ENCODE measurements at regions not wholly inside any gene's neighbourhood (a gene's known extent, or its start where the extent isn't known, plus 50 kb on each side); places are given as distances from the start of the nearest gene placed in this dataset.

DNA sequence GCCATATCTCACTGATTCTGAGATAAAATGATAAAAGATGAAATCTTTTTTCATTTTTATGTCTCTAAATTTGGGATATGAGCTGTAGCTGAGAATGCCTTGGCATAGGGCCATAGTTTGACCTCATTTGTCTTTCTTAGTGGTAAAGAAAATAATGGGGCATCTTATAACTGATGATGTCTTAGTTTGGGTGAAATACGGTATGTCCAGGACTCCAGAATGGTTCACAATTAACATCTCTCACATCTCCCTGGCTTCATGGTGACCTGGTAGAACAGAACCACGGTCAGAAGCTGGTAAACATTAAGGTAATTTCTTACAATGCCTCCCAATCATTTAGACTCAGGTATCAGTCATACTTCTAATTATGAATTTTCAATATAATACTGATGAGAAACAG lies 250.8 kb downstream of the MAT2B start:
- Histone ChIP-seq H3K27me3 (ENCODE audit: control insufficient read depth, insufficient read depth, low read length) (no peaks in the 10 kb centered on the region), H3K4me1 (ENCODE audit: control insufficient read depth, insufficient read depth, low read length) (no peaks in the 10 kb centered on the region), H3K36me3 (ENCODE audit: insufficient read depth, low read length) (no peaks in the 10 kb centered on the region), H3K9me3 (replicated peaks; ENCODE audit: low read length) (no peaks in the 10 kb centered on the region), H3K4me3 (ENCODE audit: low read length) (no peak overlapping the region), H3K9ac (ENCODE audit: low read depth, low read length) (no peak overlapping the region), H3K4me2 (ENCODE audit: low read length) (no peak overlapping the region)

DNA sequence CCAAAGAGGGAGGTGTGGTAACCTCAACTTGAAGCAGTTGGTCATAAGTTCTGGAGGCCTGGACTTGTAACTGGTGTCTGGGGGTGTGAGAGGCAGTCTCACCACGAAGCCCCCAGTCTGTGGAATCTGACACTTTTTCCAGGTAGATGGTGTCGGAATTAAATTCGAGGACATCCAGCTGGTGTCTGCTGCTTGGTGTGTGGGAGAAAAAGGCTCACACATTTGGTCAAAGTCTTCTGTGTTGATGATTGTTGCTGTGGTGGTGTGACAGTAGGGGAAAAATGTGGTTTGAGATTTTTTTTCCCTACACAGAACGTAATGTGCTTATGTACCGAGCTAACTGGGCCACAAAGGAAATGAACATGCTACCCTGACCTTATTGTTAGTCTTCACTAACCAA lies 251.9 kb downstream of the MAT2B start:
- H3K27me3 ChIP-seq (ENCODE audit: control insufficient read depth, insufficient read depth, low read length) = no peaks in the 10 kb centered on the region
- H3K9ac ChIP-seq (ENCODE audit: low read depth, low read length) = no peak overlapping the region
- H3K9me3 ChIP-seq (replicated peaks; ENCODE audit: low read length) = no peaks in the 10 kb centered on the region
- no peaks in the 10 kb centered on the region for H3K4me1 ChIP-seq (ENCODE audit: control insufficient read depth, insufficient read depth, low read length)
- H3K4me3 ChIP-seq (ENCODE audit: low read length) = no peak overlapping the region
- H3K36me3 ChIP-seq (ENCODE audit: insufficient read depth, low read length) = no peaks in the 10 kb centered on the region
- H3K4me2 ChIP-seq (ENCODE audit: low read length) = no peak overlapping the region

DNA sequence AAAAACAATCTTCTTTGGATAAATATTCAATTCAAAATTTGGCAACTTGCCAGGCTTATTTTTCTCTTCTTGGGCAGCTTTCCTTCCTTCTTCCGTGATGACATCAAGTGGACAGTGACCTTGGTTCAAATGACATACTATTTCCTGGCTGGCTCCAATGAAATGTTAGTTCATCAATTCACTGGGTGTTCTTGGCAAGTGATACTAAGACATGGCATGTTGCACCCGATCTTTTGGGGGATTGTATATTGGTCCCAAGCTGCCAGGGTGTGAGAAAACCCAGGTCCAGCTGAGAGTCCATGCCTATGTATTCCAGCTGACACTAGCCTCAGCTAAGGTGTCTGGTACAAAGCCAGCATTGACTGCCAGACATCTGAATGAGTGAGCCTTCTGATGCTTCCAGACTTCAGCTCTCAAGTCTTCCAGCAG lies 252.9 kb downstream of the MAT2B start:
- Histone ChIP-seq H3K36me3 (ENCODE audit: insufficient read depth, low read length) (no peaks in the 10 kb centered on the region), H3K27me3 (ENCODE audit: control insufficient read depth, insufficient read depth, low read length) (no peaks in the 10 kb centered on the region), H3K4me2 (ENCODE audit: low read length) (no peak overlapping the region), H3K4me1 (ENCODE audit: control insufficient read depth, insufficient read depth, low read length) (no peaks in the 10 kb centered on the region), H3K9me3 (replicated peaks; ENCODE audit: low read length) (no peaks in the 10 kb centered on the region), H3K9ac (ENCODE audit: low read depth, low read length) (no peak overlapping the region), H3K4me3 (ENCODE audit: low read length) (no peak overlapping the region)

DNA sequence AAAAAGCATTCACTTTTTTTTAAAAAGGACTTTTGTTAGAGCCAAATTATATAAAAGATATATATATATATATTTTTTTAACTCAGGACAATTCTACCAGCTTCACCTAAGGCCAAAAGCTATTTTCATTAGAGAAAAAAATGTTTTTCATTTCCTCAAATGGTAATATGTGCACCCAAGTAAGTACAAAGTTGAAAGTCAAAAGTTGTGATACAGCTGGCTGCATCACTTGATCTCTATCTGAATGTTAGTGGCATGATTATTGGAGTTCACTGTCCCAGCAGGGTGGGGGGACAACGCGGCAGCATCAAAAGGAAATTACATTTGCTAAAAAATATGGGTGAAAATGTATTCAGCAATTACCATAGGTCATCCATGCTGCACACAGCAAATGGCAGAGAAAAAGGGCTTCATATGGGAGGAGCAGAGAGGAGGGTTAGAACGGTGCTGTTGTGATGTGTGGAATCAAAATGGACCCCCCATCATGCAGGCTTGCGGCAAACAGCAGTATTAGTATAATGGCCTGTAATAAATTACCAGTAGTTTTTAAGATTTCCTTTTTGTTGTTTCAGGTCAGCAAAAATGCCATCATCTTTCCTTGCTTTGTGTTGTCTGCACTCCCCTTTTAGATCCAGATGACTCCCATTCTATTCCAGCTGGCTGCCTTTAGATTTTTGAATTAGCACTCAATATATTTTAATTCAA lies 253.7 kb downstream of the MAT2B start:
- H3K4me2 ChIP-seq (ENCODE audit: low read length) = no peak overlapping the region
- no peaks in the 10 kb centered on the region for H3K27me3 ChIP-seq (ENCODE audit: control insufficient read depth, insufficient read depth, low read length)
- H3K9ac ChIP-seq (ENCODE audit: low read depth, low read length) = no peak overlapping the region
- H3K9me3 ChIP-seq (replicated peaks; ENCODE audit: low read length) = no peaks in the 10 kb centered on the region
- no peaks in the 10 kb centered on the region for H3K4me1 ChIP-seq (ENCODE audit: control insufficient read depth, insufficient read depth, low read length)
- H3K36me3 ChIP-seq (ENCODE audit: insufficient read depth, low read length) = no peaks in the 10 kb centered on the region
- H3K4me3 ChIP-seq (ENCODE audit: low read length) = no peak overlapping the region

DNA sequence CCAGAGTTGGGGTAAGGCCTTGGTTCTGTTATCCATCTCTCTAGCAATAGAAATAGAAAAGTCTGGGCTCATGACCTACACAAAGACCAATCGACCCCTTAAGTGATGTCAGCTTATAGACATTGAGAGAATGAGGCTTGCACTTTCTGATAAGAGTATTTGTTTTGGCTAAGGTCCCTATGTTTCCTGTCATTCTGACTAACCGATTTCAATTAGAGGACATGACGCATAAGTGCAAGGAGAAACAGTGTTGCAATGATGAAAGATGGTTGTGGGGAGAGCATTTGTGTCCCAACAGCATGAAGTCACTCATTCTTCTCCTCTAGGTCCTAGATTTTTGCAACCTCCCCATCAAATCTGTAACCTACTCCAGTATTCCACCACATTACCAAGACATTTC lies 255.1 kb downstream of the MAT2B start:
- no peaks in the 10 kb centered on the region for H3K36me3 ChIP-seq (ENCODE audit: insufficient read depth, low read length)
- H3K4me1 ChIP-seq (ENCODE audit: control insufficient read depth, insufficient read depth, low read length) = no peaks in the 10 kb centered on the region
- no peak overlapping the region for H3K9ac ChIP-seq (ENCODE audit: low read depth, low read length)
- H3K9me3 ChIP-seq (replicated peaks; ENCODE audit: low read length) = no peaks in the 10 kb centered on the region
- no peaks in the 10 kb centered on the region for H3K27me3 ChIP-seq (ENCODE audit: control insufficient read depth, insufficient read depth, low read length)
- H3K4me3 ChIP-seq (ENCODE audit: low read length) = no peak overlapping the region
- no peak overlapping the region for H3K4me2 ChIP-seq (ENCODE audit: low read length)

DNA sequence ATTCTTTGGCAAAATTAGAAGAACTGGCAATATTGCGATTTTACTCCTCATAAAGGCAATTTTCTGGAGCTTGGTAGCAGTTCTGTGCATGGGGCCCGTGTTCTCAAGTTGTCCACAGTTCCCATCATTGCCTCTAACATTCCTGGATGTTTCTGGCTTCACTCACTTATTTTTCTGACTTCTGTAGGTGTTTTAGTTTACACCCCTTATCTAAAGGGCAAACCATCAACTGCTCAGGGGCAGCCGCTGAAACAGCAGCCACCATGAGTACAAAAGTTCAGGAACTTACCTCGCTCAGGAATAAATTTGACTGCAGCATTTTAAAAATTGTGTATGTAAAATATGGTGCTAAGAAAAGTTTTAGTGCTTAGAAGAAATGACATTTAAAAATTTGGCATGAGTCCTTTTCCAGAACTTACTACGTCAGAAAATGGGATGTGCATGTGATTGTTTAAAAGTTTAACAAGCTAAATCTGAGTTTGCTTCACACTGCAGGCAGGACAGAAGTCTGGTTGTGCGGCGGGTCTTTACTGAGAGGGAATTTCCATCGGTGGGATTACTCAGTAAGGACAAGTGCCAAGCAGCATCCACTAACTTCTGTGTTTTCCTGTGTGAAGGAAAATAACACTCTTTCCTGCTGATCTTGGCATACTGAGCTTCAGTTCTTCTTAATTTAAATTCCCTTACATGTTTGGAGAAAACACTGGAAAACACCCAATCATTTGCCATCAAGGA lies 261.7 kb downstream of the MAT2B start:
- Histone ChIP-seq H3K36me3 (ENCODE audit: insufficient read depth, low read length) (no peaks in the 10 kb centered on the region), H3K9me3 (replicated peaks; ENCODE audit: low read length) (no peaks in the 10 kb centered on the region), H3K4me2 (ENCODE audit: low read length) (no peak overlapping the region), H3K4me1 (ENCODE audit: control insufficient read depth, insufficient read depth, low read length) (no peaks in the 10 kb centered on the region), H3K27me3 (ENCODE audit: control insufficient read depth, insufficient read depth, low read length) (no peaks in the 10 kb centered on the region), H3K4me3 (ENCODE audit: low read length) (no peak overlapping the region), H3K9ac (ENCODE audit: low read depth, low read length) (no peak overlapping the region)

DNA sequence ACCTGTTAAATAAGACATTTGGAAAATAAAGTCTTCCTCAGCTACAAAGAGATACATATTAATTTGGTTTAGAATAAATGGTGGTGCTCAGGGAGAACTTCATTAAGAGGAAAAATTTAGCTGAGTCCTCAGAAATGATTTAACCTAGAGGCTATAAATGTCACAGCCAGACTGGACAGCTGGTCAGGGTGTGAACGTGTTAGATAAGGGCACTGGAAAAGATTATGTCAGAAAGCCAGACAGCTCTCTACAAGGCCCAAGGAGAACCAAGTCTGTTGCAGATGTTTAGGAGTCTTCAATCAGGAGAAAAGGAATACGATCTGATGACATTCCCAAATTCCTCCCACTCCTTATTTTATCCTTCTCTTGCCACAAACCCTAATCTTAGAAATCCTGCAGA lies 265.2 kb downstream of the MAT2B start:
- no peaks in the 10 kb centered on the region for H3K27me3 ChIP-seq (ENCODE audit: control insufficient read depth, insufficient read depth, low read length)
- no peak overlapping the region for H3K4me2 ChIP-seq (ENCODE audit: low read length)
- no peaks in the 10 kb centered on the region for H3K4me1 ChIP-seq (ENCODE audit: control insufficient read depth, insufficient read depth, low read length)
- H3K36me3 ChIP-seq (ENCODE audit: insufficient read depth, low read length) = no peaks in the 10 kb centered on the region
- no peak overlapping the region for H3K4me3 ChIP-seq (ENCODE audit: low read length)
- no peak overlapping the region for H3K9ac ChIP-seq (ENCODE audit: low read depth, low read length)
- no peaks in the 10 kb centered on the region for H3K9me3 ChIP-seq (replicated peaks; ENCODE audit: low read length)

DNA sequence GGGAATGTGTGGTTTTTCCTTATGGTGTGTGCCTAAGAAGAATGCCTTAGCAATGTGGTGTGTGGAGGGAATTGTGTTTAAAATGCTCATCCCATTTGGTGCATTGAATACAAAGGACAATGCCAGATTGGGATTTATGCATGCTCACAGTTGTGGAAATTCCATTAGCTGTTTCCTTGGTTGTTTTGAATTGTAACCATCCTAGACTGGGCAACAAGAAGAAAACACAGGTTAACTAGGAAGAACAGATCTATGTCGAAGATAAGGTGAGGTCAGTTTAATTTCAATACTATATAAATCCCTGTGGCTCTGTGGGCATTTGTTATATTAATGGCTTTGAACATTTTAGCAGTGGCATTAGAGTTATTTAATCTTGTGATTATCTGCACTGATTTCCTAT lies 266.8 kb downstream of the MAT2B start:
- no peak overlapping the region for H3K4me2 ChIP-seq (ENCODE audit: low read length)

DNA sequence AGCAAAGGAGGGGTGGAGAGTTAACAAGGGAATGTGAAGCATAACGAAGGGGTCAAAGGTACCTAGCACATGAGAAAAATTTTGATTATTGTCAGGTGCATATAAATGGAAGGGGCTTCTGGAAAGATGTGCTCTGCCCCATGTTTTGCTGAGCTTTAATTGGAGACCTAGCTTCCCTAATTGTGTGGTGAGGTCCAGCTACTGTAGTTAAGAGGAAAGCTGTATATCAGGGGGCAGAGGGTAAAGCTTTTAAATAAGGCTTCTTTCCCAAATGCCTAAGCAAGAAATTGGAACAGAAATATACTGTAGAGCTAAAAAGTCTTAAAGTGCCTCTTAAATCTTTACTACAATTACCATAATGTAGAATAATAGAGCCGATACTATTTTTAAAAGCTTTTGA lies 267.2 kb downstream of the MAT2B start:
- no peak overlapping the region for H3K4me3 ChIP-seq (ENCODE audit: low read length)
- H3K9ac ChIP-seq (ENCODE audit: low read depth, low read length) = no peak overlapping the region
- no peak overlapping the region for H3K4me2 ChIP-seq (ENCODE audit: low read length)
- H3K4me1 ChIP-seq (ENCODE audit: control insufficient read depth, insufficient read depth, low read length) = no peaks in the 10 kb centered on the region
- no peaks in the 10 kb centered on the region for H3K9me3 ChIP-seq (replicated peaks; ENCODE audit: low read length)
- no peaks in the 10 kb centered on the region for H3K36me3 ChIP-seq (ENCODE audit: insufficient read depth, low read length)
- no peaks in the 10 kb centered on the region for H3K27me3 ChIP-seq (ENCODE audit: control insufficient read depth, insufficient read depth, low read length)

More for the DNA sequence above, 266.8 kb downstream of the MAT2B start:
- Histone ChIP-seq H3K9me3 (replicated peaks; ENCODE audit: low read length) (no peaks in the 10 kb centered on the region), H3K4me3 (ENCODE audit: low read length) (no peak overlapping the region), H3K36me3 (ENCODE audit: insufficient read depth, low read length) (no peaks in the 10 kb centered on the region), H3K27me3 (ENCODE audit: control insufficient read depth, insufficient read depth, low read length) (no peaks in the 10 kb centered on the region), H3K9ac (ENCODE audit: low read depth, low read length) (no peak overlapping the region), H3K4me1 (ENCODE audit: control insufficient read depth, insufficient read depth, low read length) (no peaks in the 10 kb centered on the region)

DNA sequence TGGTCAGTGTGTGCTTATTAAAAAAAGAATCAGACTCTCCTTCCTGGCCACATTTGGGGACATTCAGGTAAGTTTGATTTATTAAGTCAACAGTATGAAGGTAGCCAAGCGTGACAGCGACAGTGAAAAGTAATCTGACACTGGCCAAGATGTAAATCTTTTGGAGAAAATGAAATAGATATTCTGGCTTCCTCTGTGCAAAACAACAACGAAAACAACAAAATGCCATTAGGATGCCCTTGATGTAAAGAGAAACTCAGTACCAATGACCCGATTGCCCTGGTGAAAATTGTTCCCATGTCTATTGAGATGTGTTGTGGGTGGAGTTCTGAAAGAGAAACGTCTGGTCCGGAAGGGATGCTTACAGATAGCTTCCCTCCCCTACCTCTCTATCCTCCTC lies 267.8 kb downstream of the MAT2B start:
- Histone ChIP-seq H3K27me3 (ENCODE audit: control insufficient read depth, insufficient read depth, low read length) (no peaks in the 10 kb centered on the region), H3K4me3 (ENCODE audit: low read length) (no peak overlapping the region), H3K9me3 (replicated peaks; ENCODE audit: low read length) (no peaks in the 10 kb centered on the region), H3K9ac (ENCODE audit: low read depth, low read length) (no peak overlapping the region), H3K36me3 (ENCODE audit: insufficient read depth, low read length) (no peaks in the 10 kb centered on the region), H3K4me1 (ENCODE audit: control insufficient read depth, insufficient read depth, low read length) (no peaks in the 10 kb centered on the region), H3K4me2 (ENCODE audit: low read length) (no peak overlapping the region)

DNA sequence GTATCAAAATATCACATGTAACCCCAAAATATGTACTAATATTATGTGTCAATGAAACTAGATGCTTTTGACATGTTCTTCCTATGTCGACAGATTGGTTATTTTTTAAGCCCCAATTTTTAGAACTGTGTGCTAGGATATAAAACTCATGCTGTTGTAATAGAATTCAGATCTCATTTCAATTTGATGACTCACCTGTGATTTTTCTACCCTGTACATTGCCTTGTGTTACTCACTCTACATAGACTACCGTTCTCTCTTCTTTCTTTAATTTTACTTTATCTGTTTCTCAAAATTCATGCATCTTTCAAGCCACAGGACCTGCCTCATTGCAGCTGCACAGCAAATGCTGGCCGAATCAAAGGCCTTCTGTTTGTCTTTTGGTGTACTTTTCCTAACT lies 284.5 kb downstream of the MAT2B start:
- Histone ChIP-seq H3K4me3 (ENCODE audit: low read length) (no peak overlapping the region), H3K9me3 (replicated peaks; ENCODE audit: low read length) (no peaks in the 10 kb centered on the region), H3K4me1 (ENCODE audit: control insufficient read depth, insufficient read depth, low read length) (no peaks in the 10 kb centered on the region), H3K9ac (ENCODE audit: low read depth, low read length) (no peak overlapping the region), H3K4me2 (ENCODE audit: low read length) (no peak overlapping the region), H3K27me3 (ENCODE audit: control insufficient read depth, insufficient read depth, low read length) (no peaks in the 10 kb centered on the region), H3K36me3 (ENCODE audit: insufficient read depth, low read length) (no peaks in the 10 kb centered on the region)

DNA sequence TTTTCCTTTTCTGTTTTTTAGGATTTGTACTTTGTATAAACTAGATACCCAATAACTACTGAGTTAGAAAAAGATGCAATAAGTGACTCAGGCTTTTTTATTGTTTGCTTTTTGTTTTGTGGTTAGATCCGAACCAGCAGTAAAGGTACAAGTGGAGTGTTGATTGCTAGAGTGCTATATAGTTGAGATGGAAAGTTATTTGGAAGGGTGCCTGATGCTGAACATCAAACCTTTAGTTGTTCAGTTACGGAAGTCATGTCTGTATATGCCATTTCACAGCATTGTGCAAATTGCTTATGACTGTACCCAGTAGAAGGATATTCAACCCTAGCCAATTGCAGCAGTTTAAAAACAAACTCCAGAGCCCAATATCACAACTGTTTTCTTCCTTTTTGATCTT lies 285.1 kb downstream of the MAT2B start:
- Histone ChIP-seq H3K36me3 (ENCODE audit: insufficient read depth, low read length) (no peaks in the 10 kb centered on the region), H3K4me3 (ENCODE audit: low read length) (no peak overlapping the region), H3K9ac (ENCODE audit: low read depth, low read length) (no peak overlapping the region), H3K4me2 (ENCODE audit: low read length) (no peak overlapping the region), H3K4me1 (ENCODE audit: control insufficient read depth, insufficient read depth, low read length) (no peaks in the 10 kb centered on the region), H3K27me3 (ENCODE audit: control insufficient read depth, insufficient read depth, low read length) (no peaks in the 10 kb centered on the region), H3K9me3 (replicated peaks; ENCODE audit: low read length) (no peaks in the 10 kb centered on the region)
